ENCODE measurements at regions not wholly inside any gene's neighbourhood (a gene's known extent, or its start where the extent isn't known, plus 50 kb on each side); places are given as distances from the start of the nearest gene placed in this dataset.

DNA sequence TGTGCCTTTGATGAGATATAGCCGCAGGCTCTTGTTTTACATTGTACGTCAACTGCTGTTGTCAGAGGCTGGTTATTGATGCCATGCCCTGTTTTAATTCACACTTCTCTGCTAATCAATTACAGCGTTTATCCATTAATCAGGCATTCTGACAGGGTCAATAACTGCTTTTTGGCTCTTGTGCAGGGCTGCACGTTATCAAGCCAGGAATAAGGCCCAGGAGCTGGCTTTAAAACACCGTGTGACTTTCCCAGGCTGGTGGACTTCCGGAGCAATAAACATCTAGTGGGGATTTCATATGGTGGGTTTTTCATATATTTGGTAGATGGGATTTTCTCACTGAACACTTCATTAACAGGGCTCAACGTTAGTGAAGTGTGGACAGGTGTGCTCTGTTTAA is 221.7 kb downstream of the TM9SF2 start:
- H3K27me3 ChIP-seq: no peaks in the 10 kb centered on the region
- DNase-seq: no peak

GRCh38 chr13:99722338-99722818 is 221.1 kb downstream of the TM9SF2 start:
- H3K9me3 ChIP-seq (replicated peaks): no peaks in the 10 kb centered on the region
- H3K4me3 ChIP-seq: no peak overlapping the region
- no peaks in the 10 kb centered on the region for H3K27me3 ChIP-seq
- H3K36me3 ChIP-seq: no peaks in the 10 kb centered on the region
- H3K4me1 ChIP-seq: no peaks in the 10 kb centered on the region
- no peak for DNase-seq
- H3K27ac ChIP-seq: no peak overlapping the region

More for the DNA sequence above, 221.7 kb downstream of the TM9SF2 start:
- H3K4me3 ChIP-seq: no peak overlapping the region
- no peaks in the 10 kb centered on the region for H3K9me3 ChIP-seq (replicated peaks)
- H3K36me3 ChIP-seq: no peaks in the 10 kb centered on the region
- no peak overlapping the region for H3K27ac ChIP-seq
- H3K4me1 ChIP-seq: no peaks in the 10 kb centered on the region

DNA sequence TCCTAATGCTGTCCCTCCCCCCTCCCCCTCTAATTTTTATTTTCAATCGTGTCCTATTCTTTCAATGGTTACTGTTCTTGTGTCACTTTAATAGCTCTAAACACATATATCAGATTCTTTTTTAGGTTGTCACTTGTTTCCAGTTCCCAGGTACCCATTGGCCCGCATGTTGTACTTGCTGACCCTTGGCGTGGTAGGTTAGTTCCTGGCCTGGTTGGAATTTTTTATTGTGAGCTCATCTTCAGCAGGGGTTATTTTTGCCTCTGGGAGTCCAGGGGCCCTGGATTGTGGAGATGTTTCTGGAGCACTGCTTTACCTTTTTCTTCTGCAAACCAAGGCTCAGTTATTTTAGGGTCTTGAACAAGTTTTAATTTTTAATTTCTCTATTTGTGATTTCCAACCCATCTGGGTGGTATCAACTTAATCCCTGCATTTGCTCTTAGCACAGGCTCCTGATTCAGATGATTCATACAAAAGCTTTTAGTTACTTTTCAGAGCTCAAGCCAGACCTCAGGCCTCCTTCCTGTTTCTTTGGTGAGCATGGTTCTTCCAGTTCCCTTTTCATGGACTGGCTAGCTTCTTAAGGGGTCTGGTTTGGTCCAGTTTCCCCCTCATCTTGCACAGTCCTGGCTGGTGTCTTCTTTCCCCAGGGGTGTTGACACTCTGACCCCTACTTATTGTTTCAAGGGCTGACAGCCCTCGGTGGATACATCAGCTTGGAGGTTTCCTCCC is 220.5 kb downstream of the TM9SF2 start:
- no peak overlapping the region for H3K4me3 ChIP-seq
- H3K27me3 ChIP-seq: no peaks in the 10 kb centered on the region
- no peak for DNase-seq
- no peaks in the 10 kb centered on the region for H3K9me3 ChIP-seq (replicated peaks)
- no peaks in the 10 kb centered on the region for H3K36me3 ChIP-seq
- H3K4me1 ChIP-seq: no peaks in the 10 kb centered on the region
- H3K27ac ChIP-seq: no peak overlapping the region

DNA sequence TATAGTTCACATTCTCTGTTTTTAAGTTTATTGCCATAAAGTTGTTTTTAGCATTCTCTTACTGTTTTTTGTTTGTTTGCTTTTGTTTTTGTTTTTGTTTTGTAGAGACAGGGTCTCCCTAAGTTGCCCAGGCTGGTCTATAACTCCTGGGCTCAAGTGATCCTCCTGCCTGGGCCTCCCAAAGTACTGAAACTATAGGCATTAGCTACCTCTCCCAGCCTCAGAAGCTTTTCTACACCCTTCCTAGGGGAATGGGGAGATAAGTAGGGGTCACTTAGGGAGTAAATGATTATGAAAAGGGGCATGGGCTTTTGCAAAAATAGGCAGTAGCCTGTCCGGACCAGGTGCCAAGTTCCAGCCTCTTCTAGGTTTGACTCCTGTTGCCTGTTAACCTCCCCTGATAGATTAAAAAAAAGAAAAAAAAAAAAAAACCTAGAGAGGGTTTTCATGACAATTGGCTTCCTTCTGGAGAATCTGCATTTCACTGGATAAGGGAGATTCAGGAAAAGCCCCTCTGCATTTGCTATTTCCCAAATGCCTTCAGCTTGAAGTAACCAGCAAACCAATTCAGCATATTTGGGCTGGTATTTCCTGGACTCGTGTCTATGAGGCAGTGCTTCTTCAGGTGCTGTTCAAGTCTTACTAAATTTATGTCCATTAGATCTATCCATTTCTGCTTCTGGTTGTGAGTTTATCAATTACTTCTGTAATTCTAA is 216.8 kb downstream of the TM9SF2 start:
- Histone ChIP-seq H3K4me1 (no peaks in the 10 kb centered on the region), H3K4me3 (no peak overlapping the region), H3K36me3 (no peaks in the 10 kb centered on the region), H3K27ac (no peak overlapping the region), H3K27me3 (no peaks in the 10 kb centered on the region), H3K9me3 (replicated peaks) (no peaks in the 10 kb centered on the region)
- DNase-seq: no peak

- no peaks in the 10 kb centered on the region for H3K27me3 ChIP-seq
- no peaks in the 10 kb centered on the region for H3K4me1 ChIP-seq
- H3K4me3 ChIP-seq: no peak overlapping the region
- no peak overlapping the region for H3K27ac ChIP-seq
- H3K36me3 ChIP-seq: no peaks in the 10 kb centered on the region
- peak in 1 of 2 experiments; percentile 6 for DNase-seq
- H3K9me3 ChIP-seq (replicated peaks): no peaks in the 10 kb centered on the region
These were observed 207.9 kb downstream of the TM9SF2 start for GRCh38 chr13:99709134-99709533.

GRCh38 chr13:99704390-99704789 is 203.1 kb downstream of the TM9SF2 start:
- Histone ChIP-seq H3K4me1 (no peaks in the 10 kb centered on the region), H3K4me3 (no peak overlapping the region), H3K27me3 (no peaks in the 10 kb centered on the region), H3K36me3 (no peaks in the 10 kb centered on the region), H3K9me3 (replicated peaks) (no peaks in the 10 kb centered on the region), H3K27ac (no peak overlapping the region)
- no peak for DNase-seq

DNA sequence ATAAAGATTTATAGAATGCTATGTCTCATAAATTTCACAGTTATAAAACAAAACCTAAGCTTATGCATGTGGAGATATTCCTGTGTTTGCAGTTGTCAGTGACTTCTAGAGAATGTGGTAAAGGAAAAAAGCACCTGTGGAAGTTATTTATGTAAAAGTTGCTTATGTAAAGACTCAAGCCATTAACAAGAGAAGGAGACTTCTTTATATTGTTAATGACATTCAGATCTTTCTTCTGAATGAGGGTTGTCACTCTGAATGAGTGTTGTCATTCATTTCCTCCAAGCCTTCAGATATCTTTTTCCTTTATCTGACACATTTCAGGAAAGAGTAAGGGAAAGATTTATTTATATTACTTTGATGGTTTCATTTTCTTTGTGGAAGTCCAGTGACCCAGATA is 202.6 kb downstream of the TM9SF2 start:
- Histone ChIP-seq H3K36me3 (no peaks in the 10 kb centered on the region), H3K27me3 (no peaks in the 10 kb centered on the region), H3K4me3 (no peak overlapping the region), H3K9me3 (replicated peaks) (no peaks in the 10 kb centered on the region), H3K4me1 (no peaks in the 10 kb centered on the region), H3K27ac (no peak overlapping the region)
- no peak for DNase-seq

GRCh38 chr13:99702687-99703319 is 201.5 kb downstream of the TM9SF2 start:
- no peaks in the 10 kb centered on the region for H3K9me3 ChIP-seq (replicated peaks)
- H3K36me3 ChIP-seq: no peaks in the 10 kb centered on the region
- no peak overlapping the region for H3K27ac ChIP-seq
- no peak overlapping the region for H3K4me3 ChIP-seq
- DNase-seq: no peak
- no peaks in the 10 kb centered on the region for H3K4me1 ChIP-seq
- H3K27me3 ChIP-seq: no peaks in the 10 kb centered on the region

DNA sequence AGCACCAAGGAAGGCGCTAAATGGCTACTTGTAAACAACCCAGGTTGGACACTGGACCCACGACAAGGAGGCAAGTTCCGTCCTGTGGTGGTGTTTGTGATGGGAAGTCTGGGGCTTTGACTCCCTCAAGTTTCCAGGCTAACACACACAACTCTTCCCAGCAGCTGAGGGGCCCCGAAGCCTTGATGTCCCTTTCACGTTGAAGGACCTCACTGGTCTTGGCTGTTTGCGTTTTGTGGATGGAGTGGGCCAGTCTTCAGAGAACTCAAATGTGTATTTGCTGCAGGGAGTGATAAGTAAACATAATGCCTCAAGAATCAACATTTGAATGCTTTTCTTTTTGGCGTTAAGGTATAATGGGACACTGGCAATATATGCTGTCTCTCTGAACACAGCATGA is 199.2 kb downstream of the TM9SF2 start:
- Histone ChIP-seq H3K36me3 (no peaks in the 10 kb centered on the region), H3K4me3 (no peak overlapping the region), H3K27ac (no peak overlapping the region), H3K4me1 (no peaks in the 10 kb centered on the region), H3K9me3 (replicated peaks) (no peaks in the 10 kb centered on the region), H3K27me3 (no peaks in the 10 kb centered on the region)
- no peak for DNase-seq

DNA sequence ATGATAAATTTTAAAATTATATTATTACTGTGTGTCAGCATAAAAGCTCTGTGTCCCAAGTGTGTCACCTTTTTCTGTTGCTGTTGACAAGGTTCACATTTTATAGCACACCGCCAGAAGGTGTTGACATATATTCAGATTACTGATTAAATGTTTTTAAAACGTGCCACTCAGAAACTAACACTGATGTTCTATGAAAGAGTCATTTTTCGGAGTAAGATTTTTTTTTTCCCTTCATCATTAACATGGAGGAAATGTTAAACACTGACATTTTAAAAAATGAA is 197.5 kb downstream of the TM9SF2 start:
- H3K27me3 ChIP-seq: no peaks in the 10 kb centered on the region
- no peaks in the 10 kb centered on the region for H3K9me3 ChIP-seq (replicated peaks)
- H3K4me1 ChIP-seq: no peaks in the 10 kb centered on the region
- H3K27ac ChIP-seq: no peak overlapping the region
- no peaks in the 10 kb centered on the region for H3K36me3 ChIP-seq
- DNase-seq: no peak
- H3K4me3 ChIP-seq: no peak overlapping the region

GRCh38 chr13:99698010-99698815 is 196.9 kb downstream of the TM9SF2 start:
- no peaks in the 10 kb centered on the region for H3K9me3 ChIP-seq (replicated peaks)
- no peak overlapping the region for H3K4me3 ChIP-seq
- H3K36me3 ChIP-seq: no peaks in the 10 kb centered on the region
- no peaks in the 10 kb centered on the region for H3K4me1 ChIP-seq
- no peaks in the 10 kb centered on the region for H3K27me3 ChIP-seq
- no peak for DNase-seq
- H3K27ac ChIP-seq: no peak overlapping the region

GRCh38 chr13:99695857-99696256 is 194.6 kb downstream of the TM9SF2 start:
- no peaks in the 10 kb centered on the region for H3K9me3 ChIP-seq (replicated peaks)
- no peak overlapping the region for H3K4me3 ChIP-seq
- peaks cover 2% of the 10 kb centered on the region for H3K4me1 ChIP-seq
- DNase-seq: no peak
- no peaks in the 10 kb centered on the region for H3K36me3 ChIP-seq
- no peaks in the 10 kb centered on the region for H3K27me3 ChIP-seq
- no peak overlapping the region for H3K27ac ChIP-seq

DNA sequence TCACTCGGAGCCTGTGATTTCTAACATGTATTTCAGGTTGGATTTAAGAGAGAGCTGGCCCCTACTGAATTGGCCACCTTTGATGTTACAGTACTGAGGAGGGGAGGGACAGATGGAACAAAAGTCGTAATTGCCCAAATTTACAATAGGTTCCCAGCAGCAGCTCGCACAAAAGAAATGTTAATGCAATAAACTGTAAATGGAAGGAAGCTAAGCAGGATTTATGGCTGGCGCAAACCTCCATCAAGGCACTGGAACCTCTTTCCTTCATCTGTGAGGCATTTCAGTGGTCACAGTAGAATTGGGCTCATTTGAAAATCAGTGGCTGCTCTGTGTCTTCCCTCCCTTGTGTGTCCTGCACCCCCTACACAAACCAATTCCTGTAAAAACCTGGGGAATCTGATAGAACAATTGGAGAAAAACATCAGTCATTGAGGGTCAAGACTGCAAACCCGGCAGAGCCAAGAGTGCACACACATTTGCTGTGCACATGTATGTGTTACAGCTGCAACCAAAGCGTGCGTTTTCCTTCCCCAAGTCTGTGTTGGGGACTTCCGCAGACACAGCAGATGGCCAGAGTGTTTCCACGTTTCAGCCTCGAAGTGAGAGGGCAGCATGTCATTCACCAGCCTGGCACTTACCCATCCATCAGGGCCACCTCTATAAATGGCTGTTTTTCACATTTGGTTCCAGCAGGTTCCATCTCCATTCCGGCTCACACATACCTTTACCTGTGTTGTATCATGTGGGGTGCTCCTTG is 192.8 kb downstream of the TM9SF2 start:
- H3K4me1 ChIP-seq: peaks cover 4% of the 10 kb centered on the region
- H3K36me3 ChIP-seq: no peaks in the 10 kb centered on the region
- no peaks in the 10 kb centered on the region for H3K9me3 ChIP-seq (replicated peaks)
- no peak overlapping the region for H3K27ac ChIP-seq
- H3K4me3 ChIP-seq: no peak overlapping the region
- DNase-seq: no peak
- H3K27me3 ChIP-seq: no peaks in the 10 kb centered on the region

DNA sequence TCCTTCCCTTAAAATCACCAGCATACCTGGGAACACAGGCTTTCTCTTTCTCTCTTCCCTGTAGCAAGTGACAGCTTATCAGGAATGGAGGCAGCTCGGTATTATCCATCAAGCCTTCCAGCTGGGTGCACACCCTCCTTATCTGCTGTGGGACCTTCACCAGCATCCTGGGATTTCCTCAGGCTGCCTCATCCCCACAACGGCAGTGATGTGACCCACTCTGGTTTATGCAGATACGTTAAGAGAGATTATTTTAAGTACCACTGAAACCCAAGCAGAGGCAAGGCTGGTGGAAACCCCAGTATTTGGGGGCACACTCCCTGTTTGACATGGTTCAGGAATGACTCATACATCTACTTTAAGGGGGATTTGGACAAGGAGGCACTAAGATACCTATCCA is 192.1 kb downstream of the TM9SF2 start:
- Histone ChIP-seq H3K4me1 (peaks cover 4% of the 10 kb centered on the region), H3K27ac (no peak overlapping the region), H3K4me3 (no peak overlapping the region), H3K9me3 (replicated peaks) (no peaks in the 10 kb centered on the region), H3K36me3 (no peaks in the 10 kb centered on the region), H3K27me3 (no peaks in the 10 kb centered on the region)
- DNase-seq: no peak

All from SJCRH30 (cell line).